Heart right ventricle (tissue), 16 donors: ENCODE measurements at regions not wholly inside any gene's neighbourhood (a gene's known extent, or its start where the extent isn't known, plus 50 kb on each side); places are given as distances from the start of the nearest gene placed in this dataset.

ENCODE experiments used
- ATAC-seq, 8 donors: fragments of 200-7000 bp; cut with Tn5 transposase; one replicate each; pipeline ENCODE4 v1.9.1; 2020; ENCODE audit warnings: mild to moderate bottlenecking in 8 of 8, moderate library complexity in 8 of 8, moderate number of reproducible peaks in 1 of 8
- DNase-seq, 2 donors: peaks; one replicate each; pipeline ENCODE4 v3.0.0-alpha.2; 2020
- H3K27ac ChIP-seq, 10 donors: fragments of 200-600 bp; sonication (generic) in 2 of 10; one replicate each; pipeline versions ENCODE4 v1.5.0 to v1.8.0; 2020 to 2022; ENCODE audit warnings: mild to moderate bottlenecking in 3 of 10
- H3K27me3 ChIP-seq, 7 donors: fragments of 200-600 bp; one replicate each; pipeline ENCODE4 v1.8.0; 2021 to 2022; ENCODE audit warnings: mild to moderate bottlenecking in 2 of 7
- H3K36me3 ChIP-seq, 9 donors: fragments of 200-600 bp; sonication (generic) in 1 of 9; one replicate each; pipeline versions ENCODE4 v1.5.0 to v1.8.0; 2020 to 2022; ENCODE audit warnings: mild to moderate bottlenecking in 2 of 9
- H3K4me1 ChIP-seq, 9 donors: fragments of 200-600 bp; sonication (generic) in 1 of 9; one replicate each; pipeline versions ENCODE4 v1.5.0 to v1.8.0; 2020 to 2022; ENCODE audit warnings: mild to moderate bottlenecking in 4 of 9
- H3K4me3 ChIP-seq, 10 donors: fragments of 200-600 bp; sonication (generic) in 2 of 10; one replicate each; pipeline versions ENCODE4 v1.5.0 to v1.8.0; 2020 to 2022; ENCODE audit warnings: mild to moderate bottlenecking in 7 of 10, moderate library complexity in 2 of 10
- H3K9me3 ChIP-seq, 11 donors: fragments of 200-600 bp in 10 of 11; sonication (generic) in 2 of 11; one replicate each; pipeline versions ENCODE4 v1.5.0 to v1.8.0; 2013 to 2022; ENCODE audit warnings: mild to moderate bottlenecking in 2 of 11, control low read depth in 1 of 11, moderate library complexity in 1 of 11
- WGBS, 2 donors: extraction: QIAGEN DNeasy Blood & Tissue Kit; methylation state at CpG; one replicate each; pipeline ENCODE4 v1.1.7; 2013; ENCODE audit warnings: inconsistent platforms in 1 of 2; 5-methylcytosine and 5-hydroxymethylcytosine counted together
- intact Hi-C, 10 donors: fragments of 100-400 bp; cut with DNase I; formaldehyde crosslinking; loops; one replicate each; pipeline versions ENCODE4 v1.11.1 to v1.14.2; 2022
- TF ChIP-seq, protein P1 (sequence below), 9 donors: fragments of 200-600 bp; sonication (generic) in 2 of 9; IDR thresholded peaks; one replicate each; pipeline versions ENCODE4 v1.5.0 to v1.8.0; 2021 to 2022; ENCODE audit warnings: antibody characterized with exemption in 9 of 9, mild to moderate bottlenecking in 5 of 9, moderate library complexity in 1 of 9
- donor health status: Arrhythmogenic right ventricular cardiomyopathy.
- donor health status: ischemic (EF 13 %, LVEDD 7.1; RV severe dilation, severe dysfunction).
- donor health status: healthy with polysubstance abuse.
- donor health status: DM: no; HTN: yes; CAD: no.
- donor health status: DM: no; HTN: no; CAD: no.
- donor health status: ischemic (EF 25% LVEDD 6.9; RV normal size, moderate dysfunction).
- donor health status: ischemic (EF 25% LVEDD 5.7; RV mildly dilated, moderate dysfunction).
- donor health status: healthy.
- donor health status: DM: yes; HTN: yes; CAD: no.
- donor health status: Ischemic cardiomyopathy.
- donor health status: ischemic (EF 35%, LVEDD 5.7; RV mildly dilated, moderate dysfunction).
- donor health status: nonischemic (EF 11% LVEDD 7.7; RV severe dilation, severe dysfunction).
- donor health status: DM: yes; HTN: yes; CAD: no.
- donor health status: PGD.
- donor health status: ischemic (EF 29% LVEDD 5.4; RV normal size, mild dysfunction).
- donor health status: nonischemic (EF 23%, LVEDD 6.1; RV moderate dilation, normal function).

- Histone ChIP-seq H3K36me3 (no peaks in the 10 kb centered on the region), H3K4me1 (peaks cover 0 to 7% (median 2%) of the 10 kb centered on the region in 9 donors), H3K27me3 (peaks cover 0 to 57% (median 30%) of the 10 kb centered on the region in 7 donors), H3K27ac (no peak overlapping the region), H3K4me3 (no peak overlapping the region), H3K9me3 (no peaks in the 10 kb centered on the region)
- WGBS, 2 donors: 82 to 84% methylated on average over 14 of the region's 14 CpGs
- TF ChIP-seq, protein P1, sequence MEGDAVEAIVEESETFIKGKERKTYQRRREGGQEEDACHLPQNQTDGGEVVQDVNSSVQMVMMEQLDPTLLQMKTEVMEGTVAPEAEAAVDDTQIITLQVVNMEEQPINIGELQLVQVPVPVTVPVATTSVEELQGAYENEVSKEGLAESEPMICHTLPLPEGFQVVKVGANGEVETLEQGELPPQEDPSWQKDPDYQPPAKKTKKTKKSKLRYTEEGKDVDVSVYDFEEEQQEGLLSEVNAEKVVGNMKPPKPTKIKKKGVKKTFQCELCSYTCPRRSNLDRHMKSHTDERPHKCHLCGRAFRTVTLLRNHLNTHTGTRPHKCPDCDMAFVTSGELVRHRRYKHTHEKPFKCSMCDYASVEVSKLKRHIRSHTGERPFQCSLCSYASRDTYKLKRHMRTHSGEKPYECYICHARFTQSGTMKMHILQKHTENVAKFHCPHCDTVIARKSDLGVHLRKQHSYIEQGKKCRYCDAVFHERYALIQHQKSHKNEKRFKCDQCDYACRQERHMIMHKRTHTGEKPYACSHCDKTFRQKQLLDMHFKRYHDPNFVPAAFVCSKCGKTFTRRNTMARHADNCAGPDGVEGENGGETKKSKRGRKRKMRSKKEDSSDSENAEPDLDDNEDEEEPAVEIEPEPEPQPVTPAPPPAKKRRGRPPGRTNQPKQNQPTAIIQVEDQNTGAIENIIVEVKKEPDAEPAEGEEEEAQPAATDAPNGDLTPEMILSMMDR (IDR thresholded peaks at IDR 0.05): no peak
- intact Hi-C loops: no loop called here
- DNase-seq: no peak
- ATAC-seq: no peak
These were observed 84.8 kb upstream of the TBC1D3K start for GRCh38 chr17:37839196-37839978.

DNA sequence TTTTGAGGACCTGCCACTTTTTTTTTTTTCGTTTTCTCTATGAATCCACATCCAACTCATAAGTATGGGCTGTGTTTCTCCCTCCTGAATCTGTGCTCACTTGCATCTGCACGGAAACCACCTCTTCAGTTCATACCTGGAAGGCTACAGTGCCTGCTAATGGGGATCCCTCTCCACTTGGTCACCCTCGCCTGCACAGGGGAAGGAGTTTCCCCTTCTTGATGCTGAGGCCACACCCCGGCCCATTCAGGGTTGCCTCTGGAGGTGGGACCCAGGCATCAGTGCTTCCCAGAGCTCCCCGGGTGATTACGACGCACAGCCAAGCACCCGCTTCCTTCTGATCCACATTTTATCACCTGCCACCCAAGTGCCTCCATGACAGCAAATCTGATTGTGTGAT lies 85.9 kb upstream of the TBC1D3K start:
- 75 to 82% methylated on average over 8 of the region's 8 CpGs for WGBS, 2 donors
- TF ChIP-seq, protein P1 (IDR thresholded peaks at IDR 0.05): no peak
- no peak for ATAC-seq
- H3K27me3 ChIP-seq: peaks cover 0 to 48% (median 23%) of the 10 kb centered on the region in 7 donors
- intact Hi-C loops: no loop called here
- no peaks in the 10 kb centered on the region for H3K36me3 ChIP-seq
- no peak overlapping the region for H3K4me3 ChIP-seq
- no peak for DNase-seq
- H3K27ac ChIP-seq: no peak overlapping the region
- H3K4me1 ChIP-seq: no peaks in the 10 kb centered on the region
- no peaks in the 10 kb centered on the region for H3K9me3 ChIP-seq

DNA sequence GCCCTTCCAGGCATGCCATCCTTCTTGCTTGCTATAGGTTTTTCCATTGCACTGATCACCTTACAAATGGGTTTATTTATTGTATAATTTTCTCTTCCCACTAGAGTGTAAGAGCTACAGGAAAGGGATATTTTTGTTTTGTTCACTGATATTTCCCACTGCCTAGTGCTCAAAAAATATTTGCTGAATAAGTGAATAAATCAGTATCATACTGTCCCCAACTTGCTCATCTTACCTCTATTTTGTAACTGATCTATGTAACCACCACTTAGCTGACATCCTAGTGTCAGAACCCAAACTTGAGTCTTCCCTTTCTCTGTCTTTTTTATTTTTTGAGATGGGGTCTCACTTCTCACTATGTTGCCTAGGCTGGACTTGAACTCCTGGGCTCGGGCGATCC lies 87.6 kb upstream of the TBC1D3K start:
- no peak for ATAC-seq
- no peak overlapping the region for H3K27ac ChIP-seq
- no peaks in the 10 kb centered on the region for H3K9me3 ChIP-seq
- H3K4me3 ChIP-seq: no peak overlapping the region
- TF ChIP-seq, protein P1 (IDR thresholded peaks at IDR 0.05): no peak
- peaks cover 0 to 37% (median 10%) of the 10 kb centered on the region in 7 donors for H3K27me3 ChIP-seq
- 94 to 95% methylated on average over 2 of the region's 2 CpGs for WGBS, 2 donors
- peaks cover 0 to 8% (median 0%) of the 10 kb centered on the region in 9 donors for H3K4me1 ChIP-seq
- no peaks in the 10 kb centered on the region for H3K36me3 ChIP-seq
- intact Hi-C loops: no loop called here
- no peak for DNase-seq

DNA sequence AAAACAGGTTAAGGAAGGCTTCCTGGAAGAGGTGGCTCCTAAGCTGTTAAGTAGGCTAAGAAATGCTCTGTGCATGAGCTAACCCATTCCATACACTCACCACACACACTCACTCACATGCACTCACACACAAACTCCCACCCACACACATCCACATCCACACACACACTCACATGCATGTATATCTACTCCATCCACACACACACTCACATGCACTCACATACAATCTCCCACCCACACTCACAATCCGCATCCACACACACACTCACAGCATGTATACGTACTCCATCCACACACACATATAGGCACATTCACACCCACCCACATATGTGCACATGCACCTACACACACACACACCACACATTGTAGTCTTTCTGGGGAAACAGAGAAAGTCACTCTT lies 89.3 kb upstream of the HNF1B start:
- Histone ChIP-seq H3K9me3 (no peaks in the 10 kb centered on the region), H3K4me3 (no peak overlapping the region), H3K4me1 (peaks cover 0 to 13% (median 0%) of the 10 kb centered on the region in 9 donors), H3K27me3 (peaks cover 0 to 25% (median 7%) of the 10 kb centered on the region in 7 donors), H3K27ac (no peak overlapping the region), H3K36me3 (no peaks in the 10 kb centered on the region)
- ATAC-seq (no peak), DNase-seq (no peak)
- intact Hi-C loops: no loop called here
- TF ChIP-seq, protein P1 (IDR thresholded peaks at IDR 0.05): no peak
- WGBS, 2 donors: 95 to 97% methylated on average over 2 of the region's 2 CpGs
